ENCODE measurements at regions not wholly inside any gene's neighbourhood (a gene's known extent, or its start where the extent isn't known, plus 50 kb on each side); places are given as distances from the start of the nearest gene placed in this dataset.

- TF ChIP-seq EZH2 (IDR thresholded peaks at IDR 0.05; ENCODE audit: low read depth) (no peak), CTCF (conservative IDR thresholded peaks at IDR 0.05) (no peak)
These were observed 1525.0 kb upstream of the MIR17HG start for GRCh38 chr13:89822467-89822866.
